ENCODE measurements at regions not wholly inside any gene's neighbourhood (a gene's known extent, or its start where the extent isn't known, plus 50 kb on each side); places are given as distances from the start of the nearest gene placed in this dataset.

DNA sequence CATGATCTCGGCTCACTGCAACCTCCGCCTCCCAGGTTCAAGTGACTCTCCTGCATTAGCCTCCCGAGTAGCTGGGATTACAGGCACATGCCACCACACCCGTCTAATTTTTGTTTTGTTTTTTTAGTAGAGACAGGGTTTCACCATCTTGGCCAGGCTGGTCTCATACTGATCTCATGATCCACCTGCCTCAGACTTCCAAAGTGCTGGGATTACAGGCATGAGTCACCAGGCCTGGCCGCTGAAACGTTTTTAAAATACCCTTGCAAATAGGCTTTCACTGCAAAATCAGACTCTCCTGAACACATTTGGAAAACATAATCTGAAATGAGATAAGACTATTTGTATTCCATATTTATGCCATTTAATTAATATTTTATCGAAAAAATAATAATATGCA, 826.1 kb upstream of the CNTN5 start:
- TF ChIP-seq JUN (IDR thresholded peaks at IDR 0.05; ENCODE audit: borderline replicate concordance, insufficient read depth, insufficient read length, low read depth) (no peak), POLR2A (IDR thresholded peaks at IDR 0.05; ENCODE audit: low read depth, low read length) (no peak), CTCF (IDR thresholded peaks at IDR 0.05; ENCODE audit: extremely low read depth in 1 of 2, insufficient read depth in 1 of 2, low read depth in 1 of 2, low read length in 2 of 2) (no peak), GATA2 (IDR thresholded peaks at IDR 0.05; ENCODE audit: insufficient read depth, insufficient read length, low read depth, low read length) (no peak), POLR2AphosphoS5 (IDR thresholded peaks at IDR 0.05; ENCODE audit: insufficient read depth, low read depth, low read length) (no peak), MYC (IDR thresholded peaks at IDR 0.05; ENCODE audit: low read depth, low read length) (no peak), EZH2 (IDR thresholded peaks at IDR 0.05; ENCODE audit: borderline replicate concordance, low read depth, low read length, severe bottlenecking) (no peak), FOS (IDR thresholded peaks at IDR 0.05; ENCODE audit: borderline replicate concordance, insufficient read depth, low read length) (no peak)
- TF ChIP-seq, protein P1, sequence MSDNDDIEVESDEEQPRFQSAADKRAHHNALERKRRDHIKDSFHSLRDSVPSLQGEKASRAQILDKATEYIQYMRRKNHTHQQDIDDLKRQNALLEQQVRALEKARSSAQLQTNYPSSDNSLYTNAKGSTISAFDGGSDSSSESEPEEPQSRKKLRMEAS (IDR thresholded peaks at IDR 0.05; ENCODE audit: insufficient read depth, insufficient read length) = no peak
- no peak overlapping the region for H2AFZ ChIP-seq (ENCODE audit: low read depth, low read length)
- BruUV-seq (replicated peaks) = no TSS peak
- intact Hi-C loops (cut with micrococcal nuclease) (no loop called here), dilution Hi-C loops (cut with MboI; ENCODE audit: extremely low pct_ligation_motif_present, low sequenced_read_pairs) (no loop called here)
- H3K9me3 ChIP-seq (replicated peaks; ENCODE audit: control insufficient read depth, insufficient read depth, low read length) = no peaks in the 10 kb centered on the region
- H3K27ac ChIP-seq (ENCODE audit: insufficient read depth, low read depth, low read length) = no peak overlapping the region
- CTCF ChIA-PET = no interaction called here
- no peak overlapping the region for H3K4me2 ChIP-seq (ENCODE audit: insufficient read depth, low read length)
- no peaks in the 10 kb centered on the region for H4K20me1 ChIP-seq (replicated peaks; ENCODE audit: control insufficient read depth, extremely low read depth, insufficient read depth, low read length)
- no peak overlapping the region for H3K4me3 ChIP-seq (replicated peaks in 1 of 3; ENCODE audit: insufficient read depth in 1 of 3, low read depth in 1 of 3, low read length in 3 of 3)
- H3K9ac ChIP-seq (replicated peaks; ENCODE audit: extremely low read depth, insufficient read depth, low read length) = no peak overlapping the region
- no peaks in the 10 kb centered on the region for H3K4me1 ChIP-seq (ENCODE audit: control insufficient read depth, extremely low read depth, insufficient read depth, low read length)
- POLR2A ChIA-PET = no interaction called here
- no peak for FAIRE-seq
- H3K27me3 ChIP-seq (ENCODE audit: control insufficient read depth in 2 of 2, insufficient read depth in 2 of 2, low read length in 2 of 2) = no peaks in the 10 kb centered on the region
- no peaks in the 10 kb centered on the region for H3K79me2 ChIP-seq (ENCODE audit: control insufficient read depth, insufficient read depth, low read length)
- DNase-seq (ENCODE audit: low read depth, low spot score) = no peak
- no peaks in the 10 kb centered on the region for H3K9me1 ChIP-seq (replicated peaks; ENCODE audit: control insufficient read depth, extremely low read depth, insufficient read depth, low read length)
- no peaks in the 10 kb centered on the region for H3K36me3 ChIP-seq (ENCODE audit: control insufficient read depth in 2 of 2, extremely low read depth in 1 of 2, insufficient read depth in 2 of 2, low read length in 2 of 2)

All from endothelial cell of umbilical vein (primary cell).